K562 (cell line): ENCODE measurements at regions not wholly inside any gene's neighbourhood (a gene's known extent, or its start where the extent isn't known, plus 50 kb on each side); places are given as distances from the start of the nearest gene placed in this dataset.

Source experiments
- ATAC-seq: fragments of 200-7000 bp; cut with Tn5 transposase; 3 replicates; pipeline ENCODE4 v1.9.1; 2020; ENCODE audit warnings: moderate library complexity
- BruUV-seq: library from RNA; stranded (reverse); fragments of 400-500 nt; replicated peaks from 2 replicates; lab custom pipeline; 2021; lab: Mats Ljungman, UMichigan
- CTCF ChIA-PET: fragments of 300-600 bp; formaldehyde crosslinking; extraction: SDS; loops from one replicate; lab custom pipeline; 2021; ENCODE audit warnings: low intra/inter-chr PET ratio; lab: Yijun Ruan, JAX
- POLR2A ChIA-PET: fragments of 300-600, 350-650 bp; sonication (Branson Sonifier 250); formaldehyde crosslinking; extraction: SDS; loops from one replicate; lab custom pipeline; 2021; ENCODE audit warnings: antibody characterized with exemption, inconsistent platforms; lab: Yijun Ruan, JAX
- DNase-seq, 4 experiments: peaks; one replicate each; pipeline versions ENCODE4 v3.0.0 to v3.0.0-alpha.2; 2011 to 2018; ENCODE audit warnings: low spot score in 3 of 4, mixed read lengths in 3 of 4; ENCODE audit errors: extremely low read depth in 1 of 4
- FAIRE-seq: peaks from 2 replicates; lab custom pipeline; 2011; peaks lifted over from hg19 to GRCh38; lab: Jason Lieb, UNC
- H2AFZ ChIP-seq: 2 replicates; pipeline ENCODE4 v1.6.0; 2011; ENCODE audit warnings: low read depth, low read length, control low read depth, inconsistent platforms
- H3K27ac ChIP-seq: fragments of 200-600 bp; 3 replicates; pipeline ENCODE4 v1.8.0; 2011; ENCODE audit warnings: low read depth, mild to moderate bottlenecking, control low read depth, inconsistent platforms, low read length, moderate library complexity, mixed read lengths; ENCODE audit errors: extremely low read depth
- H3K27me3 ChIP-seq, 2 experiments: fragments of 300-600 bp in 1 of 2; 2 replicates in 1 of 2; 3 replicates in 1 of 2; pipeline versions ENCODE4 v1.6.0 to v1.8.0; 2011; ENCODE audit warnings: inconsistent platforms in 2 of 2, low read length in 2 of 2, mild to moderate bottlenecking in 1 of 2, mixed read lengths in 1 of 2, moderate library complexity in 1 of 2; ENCODE audit not compliant: control insufficient read depth in 2 of 2, insufficient read depth in 2 of 2
- H3K36me3 ChIP-seq: fragments of 300-600 bp; 3 replicates; pipeline ENCODE4 v1.8.0; 2011; ENCODE audit warnings: mild to moderate bottlenecking, low read length, inconsistent platforms; ENCODE audit not compliant: control insufficient read depth, insufficient read depth
- H3K4me1 ChIP-seq, 2 experiments: fragments of 200-600 bp in 1 of 2; replicated peaks in 1 of 2; 2 replicates in 1 of 2; 3 replicates in 1 of 2; pipeline versions ENCODE4 v1.5.1 to v1.8.0; 2011; ENCODE audit warnings: inconsistent platforms in 2 of 2, low read length in 2 of 2, mild to moderate bottlenecking in 1 of 2, mixed read lengths in 1 of 2, moderate library complexity in 1 of 2; ENCODE audit not compliant: control insufficient read depth in 2 of 2, insufficient read depth in 2 of 2
- H3K4me2 ChIP-seq: 2 replicates; pipeline ENCODE4 v1.6.1; 2011; ENCODE audit warnings: low read length, control low read depth, inconsistent platforms, mixed read lengths; ENCODE audit not compliant: insufficient read depth
- H3K4me3 ChIP-seq: fragments of 200-600 bp; sonication (generic), shearing (Covaris generic); 2 replicates; pipeline ENCODE4 v1.5.1; 2016; ENCODE audit warnings: control low read depth, inconsistent platforms
- H3K79me2 ChIP-seq: fragments of 200-600 bp; 3 replicates; pipeline ENCODE4 v1.8.0; 2011; ENCODE audit warnings: low read length, inconsistent platforms; ENCODE audit not compliant: control insufficient read depth, insufficient read depth
- H3K9ac ChIP-seq, 2 experiments: 2 replicates each; pipeline versions ENCODE4 v1.6.0 to v1.6.1; 2011; ENCODE audit warnings: low read depth in 2 of 2, low read length in 2 of 2, control low read depth in 1 of 2, inconsistent platforms in 1 of 2, mild to moderate bottlenecking in 1 of 2, mixed read lengths in 1 of 2; ENCODE audit not compliant: insufficient read depth in 1 of 2
- H3K9me1 ChIP-seq: one replicate; pipeline ENCODE4 v1.6.0; 2011; ENCODE audit warnings: inconsistent platforms, mild to moderate bottlenecking, low read length, moderate library complexity; ENCODE audit not compliant: control insufficient read depth, insufficient read depth
- H3K9me3 ChIP-seq: replicated peaks from 2 replicates; pipeline ENCODE4 v1.5.1; 2011; ENCODE audit warnings: low read depth, low read length, inconsistent platforms; ENCODE audit not compliant: control insufficient read depth, insufficient read depth
- H4K20me1 ChIP-seq: replicated peaks from 2 replicates; pipeline ENCODE4 v1.6.1; 2011; ENCODE audit warnings: low read length, inconsistent platforms, mixed read lengths; ENCODE audit not compliant: control insufficient read depth, insufficient read depth
- KLF10 ChIP-seq: fragments of 250-450 bp; sonication (Bioruptor Pico); IDR thresholded peaks from 2 replicates; pipeline ENCODE4 v1.6.1; 2021; ENCODE audit warnings: matching md5 sums
- PKNOX1 ChIP-seq: fragments of 450-650 bp; IDR thresholded peaks from 2 replicates; pipeline ENCODE4 v1.6.1; 2016
- RBM14 ChIP-seq: fragments of 200-400 bp; formaldehyde crosslinking; IDR thresholded peaks from 2 replicates; pipeline ENCODE4 v1.6.1; 2018; ENCODE audit warnings: low read depth, mild to moderate bottlenecking, low read length, moderate library complexity, borderline replicate concordance; ENCODE audit not compliant: insufficient read depth
- SIX5 ChIP-seq, 2 experiments: IDR thresholded peaks; 2 replicates each; pipeline ENCODE4 v1.6.1; 2011; ENCODE audit warnings: low read length in 2 of 2, borderline replicate concordance in 1 of 2, low read depth in 1 of 2, mild to moderate bottlenecking in 1 of 2, moderate library complexity in 1 of 2; ENCODE audit not compliant: insufficient read depth in 1 of 2
- SMARCE1 ChIP-seq: fragments of 450-650 bp; IDR thresholded peaks from 2 replicates; pipeline ENCODE4 v1.7.1; 2016; ENCODE audit warnings: mild to moderate bottlenecking
- TSC22D4 ChIP-seq: fragments of 450-650 bp; IDR thresholded peaks from 2 replicates; pipeline ENCODE4 v1.6.1; 2016; ENCODE audit warnings: missing genetic modification characterization, missing biosample characterization, control low read depth
- ZBTB40 ChIP-seq, 2 experiments: fragments of 450-650 bp in 1 of 2; sonication (generic) in 1 of 2; formaldehyde crosslinking in 1 of 2; IDR thresholded peaks; 2 replicates each; pipeline versions ENCODE4 v1.7.1 to v1.9.0; 2016 to 2022; ENCODE audit warnings: inconsistent platforms in 1 of 2, mild to moderate bottlenecking in 1 of 2, missing genetic modification reagents in 1 of 2
- ZNF274 ChIP-seq: IDR thresholded peaks from 2 replicates; pipeline ENCODE4 v1.6.1; 2011; ENCODE audit warnings: low read depth, mild to moderate bottlenecking, low read length, moderate library complexity, borderline replicate concordance
- WGBS: fragments of 100-300 bp; shearing (Covaris generic); methylation state at CpG from one replicate; pipeline ENCODE4 v1.1.6; 2016; ENCODE audit warnings: low coverage, mixed read lengths; ENCODE audit not compliant: insufficient coverage; ENCODE audit errors: missing lambda C conversion rate; 5-methylcytosine and 5-hydroxymethylcytosine counted together
- in situ Hi-C: fragments of 300-500 bp; cut with MboI; formaldehyde crosslinking; loops from 4 replicates; pipeline ENCODE4 v1.15.0; 2018; ENCODE audit warnings: inconsistent platforms, mixed read lengths
- intact Hi-C: fragments of 100-400 bp; cut with micrococcal nuclease; formaldehyde crosslinking; loops from 2 replicates; pipeline ENCODE4 v1.14.2; 2022

- TF ChIP-seq SIX5 (IDR thresholded peaks at IDR 0.05; ENCODE audit: borderline replicate concordance in 1 of 2, insufficient read depth in 1 of 2, low read depth in 1 of 2, low read length in 2 of 2) (no peak), SMARCE1 (no peak)
- TF ChIP-seq, all 486 proteins: peak for 0
Measured at GRCh38 chr3:177750436-177750835, 553.2 kb upstream of the TBL1XR1 start (continued).

- TF ChIP-seq PKNOX1 (no peak), RBM14 (no peak), ZBTB40 (IDR thresholded peaks at IDR 0.05) (no peak), ZBTB40 (CRISPR knock-in tag; IDR thresholded peaks at IDR 0.05) (no peak), ZNF274 (no peak), TSC22D4 (tag) (no peak), KLF10 (CRISPR knock-in tag) (no peak)
- ATAC-seq (no peak), DNase-seq (no peak), FAIRE-seq (no peak)
- POLR2A ChIA-PET, result no interaction called here
- BruUV-seq, result no TSS peak
- Histone ChIP-seq H3K4me1 (no peaks in the 10 kb centered on the region; a peak in 1 of 5 replicates), H2AFZ (no peak overlapping the region), H3K36me3 (no peaks in the 10 kb centered on the region), H3K27ac (no peak overlapping the region), H3K9me1 (no peaks in the 10 kb centered on the region), H3K27me3 (no peaks in the 10 kb centered on the region), H3K79me2 (no peaks in the 10 kb centered on the region), H3K4me3 (no peak overlapping the region), H3K4me2 (no peak overlapping the region), H4K20me1 (no peaks in the 10 kb centered on the region), H3K9me3 (no peaks in the 10 kb centered on the region), H3K9ac (no peak overlapping the region)
- in situ Hi-C loops (no loop called here), intact Hi-C loops (no loop called here)
- CTCF ChIA-PET, result no interaction called here
- 18% methylated on average over 4 of the region's 4 CpGs for WGBS
Measured at GRCh38 chr3:177751770-177752169, 554.5 kb upstream of the TBL1XR1 start.
